Endodermal cell (in vitro differentiated cells): ENCODE measurements at regions not wholly inside any gene's neighbourhood (a gene's known extent, or its start where the extent isn't known, plus 50 kb on each side); places are given as distances from the start of the nearest gene placed in this dataset.

ENCODE experiments used
- DNase-seq: peaks from one replicate; pipeline ENCODE4 v3.0.0-alpha.2; 2017
- H3K27ac ChIP-seq: 2 replicates; pipeline ENCODE4 v1.5.1; 2013; ENCODE audit warnings: mild to moderate bottlenecking, low read depth, low read length, moderate library complexity
- H3K27me3 ChIP-seq: 2 replicates; pipeline ENCODE4 v1.6.1; 2013; ENCODE audit warnings: mild to moderate bottlenecking, low read length, moderate library complexity; ENCODE audit not compliant: insufficient read depth, control insufficient read depth, poor library complexity, severe bottlenecking
- H3K36me3 ChIP-seq: 2 replicates; pipeline ENCODE4 v1.7.0; 2013; ENCODE audit warnings: mild to moderate bottlenecking, low read length, moderate library complexity; ENCODE audit not compliant: control insufficient read depth, insufficient read depth
- H3K4me1 ChIP-seq: one replicate; pipeline ENCODE4 v1.7.0; 2013; ENCODE audit warnings: low read length; ENCODE audit not compliant: control insufficient read depth, insufficient read depth
- H3K4me3 ChIP-seq: 2 replicates; pipeline ENCODE4 v1.5.1; 2013; ENCODE audit warnings: mild to moderate bottlenecking, low read length, moderate library complexity
- H3K9ac ChIP-seq: 2 replicates; pipeline ENCODE4 v1.6.1; 2013; ENCODE audit warnings: mild to moderate bottlenecking, low read length, moderate library complexity; ENCODE audit not compliant: poor library complexity, severe bottlenecking; ENCODE audit errors: extremely low read depth
- H3K9me3 ChIP-seq: 2 replicates; pipeline ENCODE4 v1.6.1; 2013; ENCODE audit warnings: mild to moderate bottlenecking, low read length, moderate library complexity; ENCODE audit not compliant: control insufficient read depth
- H3K27ac Mint-ChIP-seq: 2 replicates; pipeline ENCODE4 v1.8.0; 2020; ENCODE audit warnings: mixed read lengths
- H3K27me3 Mint-ChIP-seq: 2 replicates; pipeline ENCODE4 v1.8.0; 2021; ENCODE audit warnings: mild to moderate bottlenecking, mixed read lengths; ENCODE audit not compliant: insufficient read depth
- H3K36me3 Mint-ChIP-seq: 2 replicates; pipeline ENCODE4 v1.8.0; 2020; ENCODE audit warnings: low read depth, mixed read lengths
- H3K4me1 Mint-ChIP-seq: 2 replicates; pipeline ENCODE4 v1.8.0; 2020; ENCODE audit warnings: mixed read lengths
- H3K4me3 Mint-ChIP-seq: 2 replicates; pipeline ENCODE4 v1.8.0; 2020; ENCODE audit warnings: mild to moderate bottlenecking, moderate library complexity, mixed read lengths
- H3K9me3 Mint-ChIP-seq: 2 replicates; pipeline ENCODE4 v1.8.0; 2020; ENCODE audit warnings: mild to moderate bottlenecking, mixed read lengths
- CTCF ChIP-seq: fragments of 200-600 bp; sonication (generic); conservative IDR thresholded peaks from 2 replicates; pipeline ENCODE4 v1.5.0; 2021; ENCODE audit warnings: antibody characterized with exemption, mild to moderate bottlenecking
- WGBS, 2 experiments: methylation state at CpG; one replicate each; pipeline versions ENCODE4 v1.1.5 to v1.1.7; 2013; ENCODE audit warnings: missing lambda C conversion rate in 2 of 2, mixed read lengths in 1 of 2; ENCODE audit not compliant: insufficient coverage in 1 of 2, insufficient read length in 1 of 2; 5-methylcytosine and 5-hydroxymethylcytosine counted together

- no peak overlapping the region for H3K27ac Mint-ChIP-seq
- 86 to 96% methylated on average over 3 to 6 of the region's 6 CpGs for WGBS, 2 experiments
Observed at GRCh38 chr4:17152941-17153540, 254.6 kb upstream of the LDB2 start.

GRCh38 chr4:17142232-17142711 is 243.8 kb upstream of the LDB2 start:
- Mint-ChIP-seq H3K4me3 (no peak overlapping the region), H3K4me1 (no peaks in the 10 kb centered on the region), H3K27me3 (no peaks in the 10 kb centered on the region), H3K9me3 (peaks cover 37% of the 10 kb centered on the region), H3K27ac (no peak overlapping the region), H3K36me3 (peaks cover 2% of the 10 kb centered on the region)
- H3K4me3 ChIP-seq = no peak overlapping the region
- peaks cover 35% of the 10 kb centered on the region for H3K9me3 ChIP-seq
- no peak overlapping the region for H3K27ac ChIP-seq
- no peak overlapping the region for H3K9ac ChIP-seq
- H3K36me3 ChIP-seq = no peaks in the 10 kb centered on the region
- TF ChIP-seq CTCF = no peak
- no peak for DNase-seq
- H3K27me3 ChIP-seq = no peaks in the 10 kb centered on the region
- no peaks in the 10 kb centered on the region for H3K4me1 ChIP-seq

More at GRCh38 chr4:17152941-17153540, 254.6 kb upstream of the LDB2 start:
- Histone ChIP-seq H3K27me3 (no peaks in the 10 kb centered on the region), H3K9me3 (peaks cover 9% of the 10 kb centered on the region), H3K36me3 (no peaks in the 10 kb centered on the region), H3K4me3 (no peak overlapping the region), H3K9ac (no peak overlapping the region), H3K4me1 (no peaks in the 10 kb centered on the region), H3K27ac (no peak overlapping the region)
- no peak overlapping the region for H3K4me3 Mint-ChIP-seq
- peaks cover 8% of the 10 kb centered on the region for H3K9me3 Mint-ChIP-seq
- DNase-seq = no peak
- H3K27me3 Mint-ChIP-seq = no peaks in the 10 kb centered on the region
- H3K36me3 Mint-ChIP-seq = no peaks in the 10 kb centered on the region
- H3K4me1 Mint-ChIP-seq = peaks cover 15% of the 10 kb centered on the region
- TF ChIP-seq CTCF = no peak

GRCh38 chr4:17138847-17139246 is 240.4 kb upstream of the LDB2 start:
- Mint-ChIP-seq H3K36me3 (peaks cover 2% of the 10 kb centered on the region), H3K27ac (no peak overlapping the region), H3K4me1 (no peaks in the 10 kb centered on the region), H3K4me3 (no peak overlapping the region), H3K27me3 (no peaks in the 10 kb centered on the region), H3K9me3 (peaks cover 38% of the 10 kb centered on the region)
- no peaks in the 10 kb centered on the region for H3K36me3 ChIP-seq
- H3K4me3 ChIP-seq = no peak overlapping the region
- no peak overlapping the region for H3K9ac ChIP-seq
- DNase-seq = no peak
- H3K27me3 ChIP-seq = no peaks in the 10 kb centered on the region
- H3K27ac ChIP-seq = no peak overlapping the region
- no peaks in the 10 kb centered on the region for H3K4me1 ChIP-seq
- no peak for TF ChIP-seq CTCF
- H3K9me3 ChIP-seq = peaks cover 35% of the 10 kb centered on the region
